Gastrocnemius medialis (tissue), 4 donors: ENCODE measurements at regions not wholly inside any gene's neighbourhood (a gene's known extent, or its start where the extent isn't known, plus 50 kb on each side); places are given as distances from the start of the nearest gene placed in this dataset.
A peak's percentile ranks its signal among the peaks of the same experiment; 100 is the strongest.

Experiments used
- ATAC-seq, 2 donors: fragments of 150-250 bp; one replicate each; pipeline ENCODE4 v1.9.1; 2016
- DNase-seq, 2 donors: peaks; one replicate each; pipeline ENCODE4 v3.0.0-alpha.2; 2019
- H3K27ac ChIP-seq, 4 donors: fragments of 200-600 bp; sonication (generic); 1 replicate in 1 of 4; 2 replicates in 3 of 4; pipeline ENCODE4 v1.5.1; 2016 to 2018; ENCODE audit warnings: mild to moderate bottlenecking in 2 of 4, moderate library complexity in 1 of 4
- H3K27me3 ChIP-seq, 3 donors: fragments of 200-600 bp; sonication (generic) in 2 of 3; 1 replicate in 1 of 3; 2 replicates in 2 of 3; pipeline versions ENCODE4 v1.5.1 to v1.6.0; 2016 to 2019; ENCODE audit warnings: mild to moderate bottlenecking in 1 of 3, moderate library complexity in 1 of 3
- H3K36me3 ChIP-seq, 2 donors: fragments of 200-600 bp; sonication (generic) in 1 of 2; one replicate each; pipeline ENCODE4 v1.5.1; 2017 to 2018
- H3K4me1 ChIP-seq, 2 donors: fragments of 200-600 bp; sonication (generic) in 1 of 2; one replicate each; pipeline ENCODE4 v1.5.1; 2016 to 2017; ENCODE audit warnings: mild to moderate bottlenecking in 2 of 2
- H3K4me3 ChIP-seq, 4 donors: fragments of 200-600 bp; sonication (generic) in 3 of 4; 1 replicate in 1 of 4; 2 replicates in 3 of 4; pipeline ENCODE4 v1.5.1; 2016 to 2019; ENCODE audit warnings: mild to moderate bottlenecking in 2 of 4
- H3K9me3 ChIP-seq, 3 donors: fragments of 200-600 bp; sonication (generic) in 2 of 3; 1 replicate in 1 of 3; 2 replicates in 2 of 3; pipeline ENCODE4 v1.5.1; 2016 to 2019
- CTCF ChIP-seq, 5 experiments: fragments of 450-650 bp in 3 of 5; fragments of 200-600 bp in 2 of 5; sonication (generic) in 2 of 5; IDR thresholded peaks in 4 of 5; conservative IDR thresholded peaks in 1 of 5; 1 replicate in 4 of 5; 2 replicates in 1 of 5; pipeline ENCODE4 v1.5.1; 2016 to 2019; ENCODE audit warnings: antibody characterized with exemption in 5 of 5, mild to moderate bottlenecking in 3 of 5, moderate library complexity in 3 of 5
- POLR2A ChIP-seq, 2 donors: fragments of 450-650 bp; IDR thresholded peaks; one replicate each; pipeline ENCODE4 v1.6.1; 2017; ENCODE audit warnings: antibody characterized with exemption in 2 of 2, mild to moderate bottlenecking in 2 of 2, moderate library complexity in 2 of 2
- in situ Hi-C, 4 donors: fragments of 200-750 bp; cut with MboI; loops; one replicate each; pipeline versions ENCODE4 v1.15.0 to v1.8.0; 2017; ENCODE audit warnings: low sequenced_read_pairs in 4 of 4
- intact Hi-C: fragments of 100-400 bp; cut with DNase I; formaldehyde crosslinking; loops from one replicate; pipeline ENCODE4 v1.15.1; 2023; ENCODE audit warnings: low total_unique reads

GRCh38 chr18:60541661-60542060, 169.1 kb upstream of the MC4R start:
- intact Hi-C loops: no loop called here
- Histone ChIP-seq H3K4me1 (no peaks in the 10 kb centered on the region), H3K27me3 (no peaks in the 10 kb centered on the region), H3K4me3 (no peak overlapping the region), H3K9me3 (no peaks in the 10 kb centered on the region), H3K27ac (no peak overlapping the region), H3K36me3 (no peaks in the 10 kb centered on the region)
- in situ Hi-C loops: loop anchor here in 1 of 4 donors (25.0 kb wide), 1 partner anchor 554 kb away; no protein-coding TSS in a partner anchor
- ATAC-seq (no peak), DNase-seq (no peak)
- TF ChIP-seq POLR2A (IDR thresholded peaks at IDR 0.05): no peak
- TF ChIP-seq CTCF (IDR thresholded peaks at IDR 0.05 in 4 of 5, conservative IDR thresholded peaks at IDR 0.05 in 1 of 5): no peak

GRCh38 chr18:60543646-60544045, 171.1 kb upstream of the MC4R start:
- intact Hi-C loops: no loop called here
- Histone ChIP-seq H3K36me3 (no peaks in the 10 kb centered on the region), H3K9me3 (no peaks in the 10 kb centered on the region), H3K27ac (no peak overlapping the region), H3K4me1 (no peaks in the 10 kb centered on the region), H3K27me3 (no peaks in the 10 kb centered on the region), H3K4me3 (no peak overlapping the region)
- DNase-seq: no peak
- no peak for ATAC-seq
- in situ Hi-C loops: loop anchor here in 1 of 4 donors (25.0 kb wide), 1 partner anchor 556 kb away; no protein-coding TSS in a partner anchor
- no peak for TF ChIP-seq CTCF (IDR thresholded peaks at IDR 0.05 in 4 of 5, conservative IDR thresholded peaks at IDR 0.05 in 1 of 5)

GRCh38 chr18:60549338-60549960, 176.9 kb upstream of the MC4R start:
- Histone ChIP-seq H3K36me3 (no peaks in the 10 kb centered on the region), H3K27ac (no peak overlapping the region), H3K4me1 (no peaks in the 10 kb centered on the region), H3K4me3 (no peak overlapping the region), H3K9me3 (no peaks in the 10 kb centered on the region), H3K27me3 (no peaks in the 10 kb centered on the region)
- no peak for TF ChIP-seq POLR2A (IDR thresholded peaks at IDR 0.05)
- TF ChIP-seq CTCF (IDR thresholded peaks at IDR 0.05 in 4 of 5, conservative IDR thresholded peaks at IDR 0.05 in 1 of 5): peak in 4 of 5 experiments; percentile 18 to 52 (median 41)
- no peak for ATAC-seq
- intact Hi-C loops: no loop called here
- in situ Hi-C loops: loop anchor here in 1 of 4 donors (25.0 kb wide), 1 partner anchor 562 kb away; no protein-coding TSS in a partner anchor
- DNase-seq: no peak

GRCh38 chr18:60552948-60553347, 180.4 kb upstream of the MC4R start:
- TF ChIP-seq CTCF (IDR thresholded peaks at IDR 0.05 in 4 of 5, conservative IDR thresholded peaks at IDR 0.05 in 1 of 5) (no peak), POLR2A (IDR thresholded peaks at IDR 0.05) (no peak)
- ATAC-seq (no peak), DNase-seq (no peak)
- in situ Hi-C loops (loop anchor here in 2 of 4 donors (10.0 to 25.0 kb wide), 2 partner anchors 558 to 566 kb away; no protein-coding TSS in a partner anchor), intact Hi-C loops (no loop called here)
- Histone ChIP-seq H3K27ac (no peak overlapping the region), H3K27me3 (no peaks in the 10 kb centered on the region), H3K4me3 (no peak overlapping the region), H3K9me3 (no peaks in the 10 kb centered on the region), H3K36me3 (no peaks in the 10 kb centered on the region), H3K4me1 (no peaks in the 10 kb centered on the region)
